ENCODE measurements at regions not wholly inside any gene's neighbourhood (a gene's known extent, or its start where the extent isn't known, plus 50 kb on each side); places are given as distances from the start of the nearest gene placed in this dataset.

DNA sequence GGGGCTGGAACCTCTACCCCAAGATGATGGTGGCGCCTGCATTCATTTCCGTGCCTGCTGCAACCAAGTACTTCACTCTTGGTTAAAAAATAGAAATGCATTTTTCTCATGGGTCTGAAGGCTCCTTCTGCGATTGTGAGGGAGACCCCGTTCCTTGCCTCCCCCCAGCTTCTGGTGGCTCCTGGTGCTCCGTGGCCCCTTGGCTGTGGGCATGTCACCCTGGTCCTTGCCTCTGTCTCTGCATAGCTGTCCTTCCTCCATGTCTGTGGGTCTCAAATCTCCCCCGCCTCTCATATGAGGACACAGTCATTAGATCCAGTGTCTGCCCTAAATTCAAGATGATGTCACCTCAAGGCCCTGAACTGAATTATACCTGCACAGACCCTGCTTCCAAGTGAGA lies 317.9 kb downstream of the TCERG1L start:
- TF ChIP-seq RAD21 (IDR thresholded peaks at IDR 0.05; ENCODE audit: low read length) (no peak), POLR2A (IDR thresholded peaks at IDR 0.05; ENCODE audit: low read depth, low read length) (no peak), FOS (IDR thresholded peaks at IDR 0.05; ENCODE audit: low read depth, low read length) (no peak), SMC3 (IDR thresholded peaks at IDR 0.05; ENCODE audit: low read depth, low read length) (no peak), MXI1 (IDR thresholded peaks at IDR 0.05; ENCODE audit: borderline replicate concordance, low read depth, low read length) (no peak), RFX5 (IDR thresholded peaks at IDR 0.05; ENCODE audit: low read depth, low read length) (no peak)
- TF ChIP-seq, protein P1, sequence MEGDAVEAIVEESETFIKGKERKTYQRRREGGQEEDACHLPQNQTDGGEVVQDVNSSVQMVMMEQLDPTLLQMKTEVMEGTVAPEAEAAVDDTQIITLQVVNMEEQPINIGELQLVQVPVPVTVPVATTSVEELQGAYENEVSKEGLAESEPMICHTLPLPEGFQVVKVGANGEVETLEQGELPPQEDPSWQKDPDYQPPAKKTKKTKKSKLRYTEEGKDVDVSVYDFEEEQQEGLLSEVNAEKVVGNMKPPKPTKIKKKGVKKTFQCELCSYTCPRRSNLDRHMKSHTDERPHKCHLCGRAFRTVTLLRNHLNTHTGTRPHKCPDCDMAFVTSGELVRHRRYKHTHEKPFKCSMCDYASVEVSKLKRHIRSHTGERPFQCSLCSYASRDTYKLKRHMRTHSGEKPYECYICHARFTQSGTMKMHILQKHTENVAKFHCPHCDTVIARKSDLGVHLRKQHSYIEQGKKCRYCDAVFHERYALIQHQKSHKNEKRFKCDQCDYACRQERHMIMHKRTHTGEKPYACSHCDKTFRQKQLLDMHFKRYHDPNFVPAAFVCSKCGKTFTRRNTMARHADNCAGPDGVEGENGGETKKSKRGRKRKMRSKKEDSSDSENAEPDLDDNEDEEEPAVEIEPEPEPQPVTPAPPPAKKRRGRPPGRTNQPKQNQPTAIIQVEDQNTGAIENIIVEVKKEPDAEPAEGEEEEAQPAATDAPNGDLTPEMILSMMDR (conservative IDR thresholded peaks at IDR 0.05; ENCODE audit: low read depth, low read length): no peak
- TF ChIP-seq, protein P2, sequence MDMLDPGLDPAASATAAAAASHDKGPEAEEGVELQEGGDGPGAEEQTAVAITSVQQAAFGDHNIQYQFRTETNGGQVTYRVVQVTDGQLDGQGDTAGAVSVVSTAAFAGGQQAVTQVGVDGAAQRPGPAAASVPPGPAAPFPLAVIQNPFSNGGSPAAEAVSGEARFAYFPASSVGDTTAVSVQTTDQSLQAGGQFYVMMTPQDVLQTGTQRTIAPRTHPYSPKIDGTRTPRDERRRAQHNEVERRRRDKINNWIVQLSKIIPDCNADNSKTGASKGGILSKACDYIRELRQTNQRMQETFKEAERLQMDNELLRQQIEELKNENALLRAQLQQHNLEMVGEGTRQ (IDR thresholded peaks at IDR 0.05; ENCODE audit: low read depth, low read length): no peak
